Inflammatory macrophage treated with lipopolysaccharide for 1 hour (primary cell): ENCODE measurements at regions not wholly inside any gene's neighbourhood (a gene's known extent, or its start where the extent isn't known, plus 50 kb on each side); places are given as distances from the start of the nearest gene placed in this dataset.
A peak's percentile ranks its signal among the peaks of the same experiment; 100 is the strongest.
"Not testable (repeated sequence)": the region's sequence is repeated elsewhere in the genome, so short reads cannot be mapped to it uniquely, and the experiment has no call there.

Source experiments
- DNase-seq, 2 donors: peaks; one replicate each; pipeline ENCODE4 v3.0.0-alpha.2; 2020 to 2022

DNA sequence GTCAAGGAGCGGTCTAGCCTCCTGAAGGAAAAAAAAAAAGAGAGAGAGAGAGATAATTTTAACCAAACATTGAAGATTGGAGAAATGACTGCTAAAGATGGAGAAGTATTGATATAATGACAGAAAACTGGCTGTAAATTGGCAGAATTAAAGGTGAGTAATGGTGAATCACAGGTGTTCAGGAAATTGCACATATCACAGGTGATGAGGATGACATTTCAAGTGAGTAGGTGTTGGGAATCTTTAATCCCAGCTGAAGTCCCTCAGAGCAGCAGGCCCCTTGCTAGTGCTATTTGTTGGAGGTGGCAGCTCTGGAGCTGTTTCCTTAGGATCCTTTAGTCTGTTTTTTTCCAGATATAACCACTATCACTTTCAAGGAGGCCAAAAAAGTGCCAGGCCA, 678.4 kb upstream of the VRK2 start:
- DNase-seq, result no peak

- no peak for DNase-seq
Observed at GRCh38 chr2:57370882-57371585, 675.6 kb upstream of the VRK2 start.

- no peak for DNase-seq
Observed at GRCh38 chr2:57372237-57372984, 674.2 kb upstream of the VRK2 start.

DNA sequence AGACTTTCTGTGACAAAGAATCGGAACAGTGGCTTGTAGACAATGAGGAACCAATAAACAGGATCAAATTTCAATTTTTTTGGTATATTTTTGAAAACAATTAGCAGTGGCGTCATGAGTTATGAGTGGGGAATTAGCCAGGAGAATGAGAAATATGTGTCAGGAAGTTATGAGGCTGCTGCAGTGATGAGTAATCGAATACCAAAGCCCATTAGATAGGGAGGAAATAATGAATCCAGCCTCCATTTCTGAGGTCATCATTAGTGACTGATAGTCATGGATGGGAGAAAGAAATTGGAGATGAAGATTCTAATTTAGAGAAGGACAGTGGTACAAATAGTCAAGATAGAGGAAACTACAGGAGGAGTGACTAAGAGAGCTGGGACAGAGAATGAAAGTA, 673.1 kb upstream of the VRK2 start:
- DNase-seq, result peak; percentile 19 to 33

DNA sequence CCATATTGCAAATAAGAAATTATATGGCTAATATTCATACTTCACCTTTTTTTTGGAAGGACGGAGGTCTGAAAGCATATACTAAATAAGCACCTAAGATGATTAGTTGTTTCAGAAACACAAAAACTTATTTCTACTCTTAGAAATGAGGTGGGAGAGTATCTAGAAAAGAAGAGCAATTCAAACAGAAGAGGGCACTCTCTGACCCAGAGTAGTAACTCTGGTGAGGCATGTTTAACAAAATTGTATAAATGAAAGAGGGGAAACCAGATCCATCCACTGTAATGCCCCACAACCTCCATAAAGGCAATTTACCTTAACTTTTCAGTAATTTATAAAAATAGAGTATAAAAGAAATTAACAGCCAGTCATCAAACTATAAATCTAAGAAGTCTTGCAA, 669.6 kb upstream of the VRK2 start:
- peak; percentile 44 to 67 for DNase-seq

DNA sequence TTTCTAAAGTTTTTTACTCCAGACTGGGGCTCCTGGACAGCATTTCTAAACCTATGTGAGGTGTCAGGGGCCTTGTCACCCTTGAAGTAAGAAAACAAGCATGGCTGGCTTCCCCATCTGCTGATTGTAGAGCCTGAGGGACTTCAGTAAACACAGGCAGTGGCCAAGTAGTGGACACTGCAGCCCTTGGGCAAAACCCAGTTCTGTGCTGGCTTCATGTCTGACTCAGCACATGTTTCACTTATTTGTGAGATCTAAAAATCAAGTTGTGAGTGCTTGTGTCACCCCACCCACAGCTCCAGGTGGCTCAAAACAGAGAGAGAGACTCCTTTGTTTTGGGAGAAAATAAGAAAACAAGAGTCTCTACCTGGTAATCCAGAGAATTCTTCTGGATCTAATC, 660.3 kb upstream of the VRK2 start:
- DNase-seq, result no peak

DNA sequence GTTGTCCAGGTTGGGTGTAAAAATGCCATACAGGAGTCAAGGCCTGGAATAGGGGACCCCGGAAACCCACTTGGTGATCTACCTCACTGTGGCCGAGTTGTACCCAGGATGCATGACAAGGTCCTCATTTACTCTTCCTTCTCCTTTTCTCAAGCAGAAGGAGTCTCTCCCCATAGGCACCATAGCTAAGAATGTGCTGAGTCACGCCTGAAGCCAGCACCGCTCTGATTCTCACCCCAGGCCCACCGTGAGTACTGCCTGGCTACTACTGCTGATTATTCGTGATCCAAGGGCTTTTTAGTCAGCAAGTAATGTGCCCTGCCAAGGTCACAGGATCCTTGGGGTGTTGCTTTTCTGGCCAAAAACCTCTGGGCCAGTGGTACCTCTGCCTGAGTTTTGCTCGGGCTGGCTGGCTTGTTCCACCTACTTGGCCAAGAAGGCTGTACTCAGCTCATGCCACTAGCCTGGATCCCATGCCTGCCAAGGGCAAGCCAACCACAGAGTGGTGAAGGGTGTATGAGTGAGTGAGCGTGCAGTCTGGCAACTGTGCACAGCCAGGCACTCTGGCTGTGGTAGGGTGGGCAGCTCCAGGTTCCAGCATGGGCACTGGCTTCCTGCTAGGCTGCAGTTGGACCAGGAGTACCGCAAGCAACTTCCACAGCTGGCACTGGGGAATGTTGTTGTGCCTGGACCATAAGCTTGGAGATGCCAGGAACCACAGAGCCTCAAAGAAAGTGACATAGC, 650.1 kb upstream of the VRK2 start:
- peak; percentile 34 to 47 for DNase-seq

DNA sequence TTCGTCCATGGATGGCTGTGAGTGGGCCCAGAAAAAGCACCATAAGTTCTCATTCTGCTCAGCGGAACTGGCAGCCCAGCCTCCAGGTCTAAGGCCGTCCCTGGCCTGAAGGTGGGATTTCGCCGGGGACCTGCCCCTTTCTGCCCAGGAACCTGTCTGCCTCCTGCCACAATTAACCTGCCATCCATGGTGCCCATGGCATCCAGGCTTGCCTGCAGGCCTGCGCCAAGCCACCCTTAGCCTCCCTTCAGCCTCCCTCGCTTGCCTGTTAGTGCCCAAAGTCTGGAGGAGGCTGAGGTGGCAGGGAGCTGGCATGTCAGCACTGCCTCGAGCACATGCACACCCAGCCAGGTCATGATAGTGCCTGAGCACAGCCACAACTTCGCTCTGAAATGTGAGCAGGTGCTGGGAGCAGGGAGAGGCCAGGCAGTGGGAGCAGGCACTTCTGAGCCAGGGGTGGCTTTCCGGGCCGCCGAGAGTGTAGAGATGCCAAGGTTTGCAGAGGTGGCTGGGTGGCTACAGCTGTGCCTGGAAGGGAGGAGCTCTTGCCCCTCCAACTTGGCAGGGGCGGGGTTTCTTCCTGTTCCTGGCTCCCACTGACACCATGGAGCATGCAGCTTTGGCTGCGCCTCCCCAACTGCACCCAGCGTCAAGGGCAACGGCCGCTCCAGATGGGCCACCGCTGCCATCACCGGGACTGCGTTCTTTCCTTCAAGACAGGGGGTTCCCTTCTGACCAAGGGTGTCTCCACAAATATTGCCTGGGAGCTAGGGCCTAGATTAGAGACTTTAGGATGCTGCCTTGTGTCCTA, 648.9 kb upstream of the VRK2 start:
- no peak for DNase-seq

DNA sequence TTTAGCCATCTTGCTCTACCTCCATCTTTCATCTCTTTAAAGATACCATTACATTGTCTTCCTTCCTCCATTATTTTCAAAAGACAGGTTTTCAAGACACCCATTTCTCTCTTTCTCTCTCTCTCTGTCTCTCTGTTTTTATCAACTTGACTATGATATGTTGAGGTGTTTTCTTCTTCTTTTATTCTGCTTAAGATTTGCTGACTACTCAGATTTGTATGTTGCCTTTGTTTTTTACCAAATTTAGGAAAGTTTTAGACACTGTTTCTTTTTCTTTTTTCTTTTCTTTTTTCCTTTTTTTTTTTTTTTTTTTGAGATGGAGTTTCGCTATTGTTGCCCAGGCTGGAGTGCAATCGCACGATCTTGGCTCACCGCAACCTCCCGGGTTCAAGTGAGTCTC, 647.5 kb upstream of the VRK2 start:
- no peak for DNase-seq

DNA sequence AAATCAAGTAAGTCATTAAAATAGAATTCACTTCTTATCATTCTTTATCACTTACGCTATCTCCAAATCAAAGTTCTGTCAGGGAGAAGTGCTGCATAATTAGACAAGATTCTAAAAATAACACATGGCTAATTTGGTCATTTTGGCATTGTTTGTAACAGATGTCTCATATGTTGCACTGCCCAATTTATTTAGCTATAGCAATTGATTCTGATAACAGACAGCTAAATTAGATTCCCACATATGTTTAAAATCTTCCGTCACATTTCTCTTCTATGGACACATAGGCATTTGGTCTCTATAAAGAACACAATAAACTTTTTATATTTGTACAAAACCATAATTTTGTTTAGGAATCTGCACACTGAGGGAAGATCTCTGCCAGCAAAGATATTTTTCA, 644.5 kb upstream of the VRK2 start:
- no peak for DNase-seq

DNA sequence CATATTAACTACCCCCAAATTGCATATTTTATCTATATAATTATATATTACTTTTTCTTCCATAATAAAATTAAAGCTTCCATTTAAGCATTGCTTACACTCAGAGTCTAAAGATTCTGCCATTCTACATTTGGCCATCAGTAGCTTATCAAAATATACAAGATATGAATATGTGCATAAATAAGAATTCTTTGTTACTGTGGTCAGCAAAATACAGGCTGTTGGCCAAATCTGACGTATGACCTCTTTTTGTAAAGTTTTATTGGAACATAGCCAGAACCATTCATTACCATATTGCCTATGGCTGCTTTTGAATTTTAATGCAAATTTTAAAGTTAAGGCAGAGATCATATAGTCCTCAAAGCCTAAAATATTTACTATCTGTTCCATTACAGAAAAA, 643.9 kb upstream of the VRK2 start:
- no peak for DNase-seq

DNA sequence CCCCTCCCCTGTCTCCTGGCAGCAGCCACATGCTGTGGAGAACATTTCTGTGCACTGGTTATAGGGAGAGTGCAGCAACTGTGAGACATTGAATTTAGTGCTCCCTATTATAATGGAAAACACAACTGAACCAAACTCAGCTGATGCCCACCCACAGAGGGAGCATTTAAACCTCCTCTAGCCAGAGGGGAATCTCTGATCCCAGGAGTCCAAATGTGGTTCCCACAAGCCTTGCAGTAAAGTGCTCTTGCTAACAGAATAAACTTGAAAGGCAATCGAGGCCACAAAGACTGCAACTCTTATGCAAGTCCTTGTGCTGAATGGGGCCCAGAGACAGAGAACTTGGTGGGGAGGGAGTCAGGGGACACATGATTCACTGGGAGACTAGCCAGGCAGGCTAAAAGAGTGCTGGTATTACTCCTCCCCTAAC, 638.8 kb upstream of the VRK2 start:
- DNase-seq, result no peak

DNA sequence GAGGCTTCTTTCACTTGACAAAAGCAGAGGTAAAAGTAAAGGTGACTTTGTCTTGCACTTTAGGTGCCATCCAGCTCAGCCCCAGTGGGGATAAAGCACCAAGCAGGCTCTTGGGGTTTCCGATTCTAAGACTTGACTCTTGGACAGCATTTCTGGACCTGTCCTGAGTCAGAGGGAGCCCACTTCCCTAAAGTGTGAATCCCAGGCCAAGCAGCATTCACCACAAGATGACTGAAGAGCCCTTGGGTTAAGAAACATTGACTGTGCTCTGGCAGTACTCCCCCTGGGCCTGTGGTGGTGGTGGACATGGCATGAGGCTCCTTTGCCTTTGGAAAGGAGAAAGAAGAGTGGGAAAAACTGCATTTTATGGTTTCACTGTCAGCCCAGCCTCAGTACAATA, 638.0 kb upstream of the VRK2 start:
- peak; percentile 66 to 86 for DNase-seq

GRCh38 chr2:57417007-57417406, 629.6 kb upstream of the VRK2 start:
- DNase-seq, result peak; percentile 80 to 87

DNA sequence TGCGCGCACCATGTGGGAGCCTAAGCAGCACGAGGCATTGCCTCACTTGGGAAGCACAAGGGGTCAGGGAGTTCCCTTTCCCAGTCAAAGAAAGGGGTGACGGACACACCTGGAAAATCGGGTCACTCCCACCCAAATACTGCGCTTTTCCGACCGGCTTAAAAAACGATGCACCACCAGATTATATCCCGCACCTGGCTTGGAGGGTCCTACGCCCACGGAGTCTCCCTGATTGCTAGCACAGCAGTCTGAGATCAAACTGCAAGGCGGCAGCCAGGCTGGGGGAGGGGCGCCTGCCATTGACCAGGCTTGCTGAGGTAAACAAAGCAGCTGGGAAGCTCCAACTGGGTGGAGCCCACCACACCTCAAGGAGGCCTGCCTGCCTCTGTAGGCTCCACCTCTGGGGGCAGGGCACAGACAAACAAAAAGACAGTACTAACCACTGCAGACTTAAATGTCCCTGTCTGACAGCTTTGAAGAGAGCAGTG, 627.7 kb upstream of the VRK2 start:
- not testable (repeated sequence) for DNase-seq

- DNase-seq, result peak; percentile 69 to 89
Observed at GRCh38 chr2:57429831-57430230, 616.8 kb upstream of the VRK2 start.

DNA sequence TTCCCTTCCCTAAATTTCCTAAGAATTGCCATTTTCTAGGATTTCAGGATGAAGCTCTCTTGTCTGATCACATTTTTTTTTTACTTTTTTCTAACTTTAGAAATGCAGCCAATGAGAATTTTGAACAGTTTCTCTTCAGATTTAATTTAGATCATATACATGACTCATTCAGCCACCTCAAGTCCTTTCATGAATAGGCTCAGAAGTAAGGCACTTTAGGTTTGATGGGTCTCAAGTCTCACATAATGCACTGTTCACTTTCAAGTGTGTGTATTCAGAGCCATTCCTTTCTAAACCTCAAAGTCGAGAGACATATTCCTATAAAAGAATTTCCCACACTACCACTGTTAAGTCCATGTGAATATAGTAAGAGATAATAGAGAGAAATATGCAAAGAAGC, 614.1 kb upstream of the VRK2 start:
- DNase-seq, result no peak

DNA sequence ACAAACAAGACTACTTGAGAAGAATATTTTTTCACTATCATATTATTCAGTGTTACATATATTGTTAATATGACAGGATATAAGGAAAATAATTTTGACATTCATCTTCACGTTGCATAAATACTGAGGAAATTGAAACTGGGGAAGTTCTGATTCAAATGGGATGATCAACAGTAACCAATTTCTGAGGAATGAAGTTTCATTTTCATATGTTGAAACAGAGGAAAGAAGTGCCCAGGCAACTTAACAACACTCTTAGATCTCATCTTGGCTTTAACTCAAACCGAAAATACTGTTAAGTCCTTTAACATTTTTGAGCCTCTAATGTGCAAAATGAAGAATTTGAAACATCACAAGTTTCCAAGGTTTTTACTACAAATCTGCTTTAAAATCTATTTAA, 612.2 kb upstream of the VRK2 start:
- peak; percentile 90 to 94 for DNase-seq

DNA sequence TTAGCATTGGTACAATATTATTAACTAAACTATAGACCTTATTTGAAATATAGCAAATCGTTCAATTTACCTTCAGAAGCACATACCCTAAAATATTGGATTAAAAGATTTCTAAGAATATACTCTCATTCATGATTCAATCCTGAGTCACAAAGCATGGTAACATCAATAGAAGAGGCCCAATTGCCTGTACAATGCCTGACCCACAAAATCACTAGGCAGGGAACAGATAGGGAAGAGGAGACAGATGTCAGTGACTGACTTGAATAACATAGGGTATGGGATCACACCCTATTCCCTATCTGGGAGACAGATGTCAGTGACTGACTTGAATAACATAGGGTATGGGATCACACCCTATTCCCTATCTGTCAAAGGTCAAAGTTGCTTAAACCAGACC, 611.6 kb upstream of the VRK2 start:
- peak; percentile 48 to 67 for DNase-seq

GRCh38 chr2:57437077-57437476, 609.5 kb upstream of the VRK2 start:
- no peak for DNase-seq

- DNase-seq, result no peak
Observed at GRCh38 chr2:57440437-57440836, 606.2 kb upstream of the VRK2 start.

DNA sequence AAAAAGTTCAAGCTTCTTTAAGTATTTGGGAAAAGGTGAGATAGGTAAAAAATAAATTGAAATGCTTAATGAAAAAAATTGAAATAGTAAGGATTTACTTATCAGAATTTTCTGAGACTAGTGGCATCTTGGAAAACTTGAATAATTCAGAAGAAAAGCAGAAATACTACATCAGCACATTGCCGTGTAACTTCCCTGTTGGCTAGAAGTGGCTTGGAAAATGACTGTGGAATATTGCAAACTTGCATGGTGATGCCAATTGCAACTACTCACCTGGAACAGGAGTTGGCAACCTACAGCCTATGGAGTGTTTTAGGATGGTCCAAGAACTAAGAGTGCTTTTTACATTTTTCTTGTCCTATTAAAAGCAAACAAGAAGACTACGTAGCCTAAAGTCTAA, 603.5 kb upstream of the VRK2 start:
- peak; percentile 41 to 58 for DNase-seq
